Mesenchymal stem cell (in vitro differentiated cells and primary cell): ENCODE measurements at regions not wholly inside any gene's neighbourhood (a gene's known extent, or its start where the extent isn't known, plus 50 kb on each side); places are given as distances from the start of the nearest gene placed in this dataset.
"Not testable (repeated sequence)": the region's sequence is repeated elsewhere in the genome, so short reads cannot be mapped to it uniquely, and the experiment has no call there.

Experiments
- DNase-seq: peaks from one replicate; pipeline ENCODE4 v3.0.0-alpha.2; 2013
- H2AFZ ChIP-seq: one replicate; pipeline ENCODE4 v1.6.1; 2013; ENCODE audit warnings: low read depth, mild to moderate bottlenecking, control low read depth, inconsistent platforms, low read length, moderate library complexity
- H2AK5ac ChIP-seq: 2 replicates; pipeline ENCODE4 v1.6.1; 2013; ENCODE audit warnings: low read length, moderate library complexity, mild to moderate bottlenecking, inconsistent platforms; ENCODE audit not compliant: severe bottlenecking
- H2BK120ac ChIP-seq: one replicate; pipeline ENCODE4 v1.6.1; 2013; ENCODE audit warnings: low read depth, mild to moderate bottlenecking, inconsistent platforms, low read length, moderate library complexity
- H2BK12ac ChIP-seq, 2 experiments: one replicate each; pipeline ENCODE4 v1.6.1; 2013; ENCODE audit warnings: inconsistent platforms in 2 of 2, low read length in 2 of 2, mild to moderate bottlenecking in 2 of 2, moderate library complexity in 2 of 2, control low read depth in 1 of 2
- H2BK15ac ChIP-seq: one replicate; pipeline ENCODE4 v1.6.1; 2013; ENCODE audit warnings: mild to moderate bottlenecking, low read depth, inconsistent platforms; ENCODE audit not compliant: poor library complexity, severe bottlenecking
- H2BK5ac ChIP-seq: 2 replicates; pipeline ENCODE4 v1.6.1; 2013; ENCODE audit warnings: low read depth, mild to moderate bottlenecking, low read length, control low read depth, inconsistent platforms; ENCODE audit not compliant: poor library complexity, severe bottlenecking
- H3K14ac ChIP-seq, 2 experiments: one replicate each; pipeline ENCODE4 v1.6.1; 2013; ENCODE audit warnings: inconsistent platforms in 2 of 2, low read length in 2 of 2, control low read depth in 1 of 2, mild to moderate bottlenecking in 1 of 2, moderate library complexity in 1 of 2
- H3K18ac ChIP-seq, 2 experiments: one replicate each; pipeline ENCODE4 v1.6.1; 2013; ENCODE audit warnings: inconsistent platforms in 2 of 2, low read length in 2 of 2, control low read depth in 1 of 2, low read depth in 1 of 2, mild to moderate bottlenecking in 1 of 2
- H3K23ac ChIP-seq, 2 experiments: one replicate each; pipeline ENCODE4 v1.6.1; 2013; ENCODE audit warnings: inconsistent platforms in 2 of 2, low read length in 2 of 2, mild to moderate bottlenecking in 2 of 2, moderate library complexity in 2 of 2, control low read depth in 1 of 2
- H3K27ac ChIP-seq: 2 replicates; pipeline ENCODE4 v1.5.1; 2013; ENCODE audit warnings: mild to moderate bottlenecking, moderate library complexity, low read length, control low read depth, inconsistent platforms; ENCODE audit not compliant: poor library complexity, severe bottlenecking
- H3K27me3 ChIP-seq, 2 experiments: 2 replicates each; pipeline versions ENCODE4 v1.6.1 to v1.7.0; 2013; ENCODE audit warnings: low read length in 2 of 2, mild to moderate bottlenecking in 2 of 2, moderate library complexity in 2 of 2, control low read depth in 1 of 2, inconsistent platforms in 1 of 2; ENCODE audit not compliant: control insufficient read depth in 1 of 2, insufficient read depth in 1 of 2
- H3K36me3 ChIP-seq, 2 experiments: 2 replicates each; pipeline versions ENCODE4 v1.6.1 to v1.7.0; 2013; ENCODE audit warnings: low read length in 2 of 2, control low read depth in 1 of 2, inconsistent platforms in 1 of 2, low read depth in 1 of 2, mild to moderate bottlenecking in 1 of 2; ENCODE audit not compliant: insufficient read depth in 2 of 2, control insufficient read depth in 1 of 2
- H3K4ac ChIP-seq, 2 experiments: one replicate each; pipeline ENCODE4 v1.6.1; 2013; ENCODE audit warnings: inconsistent platforms in 2 of 2, low read length in 2 of 2, mild to moderate bottlenecking in 2 of 2, moderate library complexity in 2 of 2, control low read depth in 1 of 2, low read depth in 1 of 2
- H3K4me1 ChIP-seq: 2 replicates; pipeline ENCODE4 v1.6.1; 2013; ENCODE audit warnings: low read depth, low read length, control low read depth; ENCODE audit not compliant: control insufficient read depth, insufficient read depth
- H3K4me2 ChIP-seq: 2 replicates; pipeline ENCODE4 v1.6.1; 2013; ENCODE audit warnings: low read length, mild to moderate bottlenecking, inconsistent platforms; ENCODE audit not compliant: poor library complexity, severe bottlenecking
- H3K4me3 ChIP-seq, 2 experiments: 2 replicates each; pipeline versions ENCODE4 v1.5.1 to v1.7.0; 2013; ENCODE audit warnings: low read length in 2 of 2, mild to moderate bottlenecking in 2 of 2, control low read depth in 1 of 2, low read depth in 1 of 2; ENCODE audit not compliant: insufficient read depth in 1 of 2
- H3K79me1 ChIP-seq: replicated peaks from 2 replicates; pipeline ENCODE4 v1.6.1; 2013; ENCODE audit warnings: mild to moderate bottlenecking, control low read depth, low read length, inconsistent platforms; ENCODE audit not compliant: poor library complexity, severe bottlenecking
- H3K9ac ChIP-seq: 2 replicates; pipeline ENCODE4 v1.7.0; 2013; ENCODE audit warnings: mild to moderate bottlenecking, low read length, moderate library complexity
- H3K9me3 ChIP-seq: 2 replicates; pipeline ENCODE4 v1.7.0; 2013; ENCODE audit warnings: mild to moderate bottlenecking, low read length; ENCODE audit not compliant: control insufficient read depth
- H4K8ac ChIP-seq: one replicate; pipeline ENCODE4 v1.6.1; 2013; ENCODE audit warnings: inconsistent platforms, mild to moderate bottlenecking, low read length, moderate library complexity
- H4K91ac ChIP-seq: one replicate; pipeline ENCODE4 v1.6.1; 2013; ENCODE audit warnings: mild to moderate bottlenecking, low read length, inconsistent platforms
- WGBS: methylation state at CpG from one replicate; pipeline ENCODE4 v1.1.7; 2013; ENCODE audit warnings: mixed read lengths; 5-methylcytosine and 5-hydroxymethylcytosine counted together

GRCh38 chr10:9334270-9334669 lies 1279.8 kb downstream of the GATA3 start:
- H3K18ac ChIP-seq: no peak overlapping the region
- H2BK120ac ChIP-seq: no peak overlapping the region
- H2BK12ac ChIP-seq: no peak overlapping the region
- no peak overlapping the region for H3K4ac ChIP-seq
- H2BK15ac ChIP-seq: no peak overlapping the region
- no peak overlapping the region for H2AFZ ChIP-seq
- no peak overlapping the region for H3K4me2 ChIP-seq
- no peaks in the 10 kb centered on the region for H3K9me3 ChIP-seq
- no peaks in the 10 kb centered on the region for H3K36me3 ChIP-seq
- peaks cover 5 to 6% of the 10 kb centered on the region in 2 experiments for H3K27me3 ChIP-seq
- 97% methylated on average over 2 of the region's 3 CpGs for WGBS
- H4K91ac ChIP-seq: no peak overlapping the region
- no peak for DNase-seq
- H2BK5ac ChIP-seq: no peak overlapping the region
- H3K27ac ChIP-seq: no peak overlapping the region
- no peak overlapping the region for H3K23ac ChIP-seq
- H3K79me1 ChIP-seq: no peaks in the 10 kb centered on the region
- no peak overlapping the region for H3K4me3 ChIP-seq
- no peak overlapping the region for H3K14ac ChIP-seq
- no peak overlapping the region for H2AK5ac ChIP-seq
- H3K4me1 ChIP-seq: no peaks in the 10 kb centered on the region
- H3K9ac ChIP-seq: no peak overlapping the region
- H4K8ac ChIP-seq: no peak overlapping the region

- no peaks in the 10 kb centered on the region for H3K4me1 ChIP-seq
- H3K4ac ChIP-seq: no peak overlapping the region
- H2BK120ac ChIP-seq: no peak overlapping the region
- no peak overlapping the region for H3K14ac ChIP-seq
- H3K4me2 ChIP-seq: no peak overlapping the region
- no peak overlapping the region for H2AFZ ChIP-seq
- H2BK12ac ChIP-seq: no peak overlapping the region
- no peak overlapping the region for H2AK5ac ChIP-seq
- WGBS: no CpG with 5 or more reads among the region's 1 CpG
- no peaks in the 10 kb centered on the region for H3K36me3 ChIP-seq
- no peak overlapping the region for H4K8ac ChIP-seq
- H3K9me3 ChIP-seq: no peaks in the 10 kb centered on the region
- no peak overlapping the region for H3K9ac ChIP-seq
- no peak overlapping the region for H2BK5ac ChIP-seq
- H4K91ac ChIP-seq: no peak overlapping the region
- H3K27ac ChIP-seq: no peak overlapping the region
- no peak overlapping the region for H3K4me3 ChIP-seq
- no peak overlapping the region for H3K18ac ChIP-seq
- no peak overlapping the region for H3K23ac ChIP-seq
- no peaks in the 10 kb centered on the region for H3K79me1 ChIP-seq
- H2BK15ac ChIP-seq: no peak overlapping the region
- peak; percentile 14 for DNase-seq
- H3K27me3 ChIP-seq: no peaks in the 10 kb centered on the region
Measured at GRCh38 chr10:9339716-9340115, 1285.2 kb downstream of the GATA3 start.

GRCh38 chr10:9342885-9343570 lies 1288.5 kb downstream of the GATA3 start:
- DNase-seq: peak; percentile 61

GRCh38 chr10:9347933-9348332 lies 1293.4 kb downstream of the GATA3 start:
- H3K4me3 ChIP-seq, H2BK12ac ChIP-seq: not testable (repeated sequence)
- 72% methylated on average over 2 of the region's 3 CpGs for WGBS

More at GRCh38 chr10:9342885-9343570, 1288.5 kb downstream of the GATA3 start:
- H4K91ac ChIP-seq: no peak overlapping the region
- peaks cover 3% of the 10 kb centered on the region for H3K9me3 ChIP-seq
- H2AK5ac ChIP-seq: no peak overlapping the region
- H4K8ac ChIP-seq: no peak overlapping the region
- WGBS: 50% methylated on average over 2 of the region's 5 CpGs
- H2BK120ac ChIP-seq: no peak overlapping the region
- H3K4me3 ChIP-seq: no peak overlapping the region
- H3K36me3 ChIP-seq: no peaks in the 10 kb centered on the region
- H3K18ac ChIP-seq: no peak overlapping the region
- no peaks in the 10 kb centered on the region for H3K79me1 ChIP-seq
- H2AFZ ChIP-seq: no peak overlapping the region
- no peak overlapping the region for H2BK5ac ChIP-seq
- no peak overlapping the region for H3K27ac ChIP-seq
- no peak overlapping the region for H3K4me2 ChIP-seq
- H3K4me1 ChIP-seq: no peaks in the 10 kb centered on the region
- no peaks in the 10 kb centered on the region for H3K27me3 ChIP-seq
- no peak overlapping the region for H3K14ac ChIP-seq
- no peak overlapping the region for H3K4ac ChIP-seq
- H2BK12ac ChIP-seq: no peak overlapping the region
- no peak overlapping the region for H3K9ac ChIP-seq
- H2BK15ac ChIP-seq: no peak overlapping the region
- no peak overlapping the region for H3K23ac ChIP-seq

More at GRCh38 chr10:9347933-9348332, 1293.4 kb downstream of the GATA3 start:
- not testable (repeated sequence) for H3K27ac ChIP-seq, H3K18ac ChIP-seq, H4K8ac ChIP-seq, H3K9ac ChIP-seq, H3K4me1 ChIP-seq, H2BK15ac ChIP-seq, H3K14ac ChIP-seq, H2BK120ac ChIP-seq, H3K36me3 ChIP-seq, H3K4ac ChIP-seq, H3K4me2 ChIP-seq, DNase-seq, H3K79me1 ChIP-seq, H4K91ac ChIP-seq, H2AK5ac ChIP-seq, H3K27me3 ChIP-seq, H3K23ac ChIP-seq, H2BK5ac ChIP-seq, H3K9me3 ChIP-seq, H2AFZ ChIP-seq
